ENCODE measurements at regions not wholly inside any gene's neighbourhood (a gene's known extent, or its start where the extent isn't known, plus 50 kb on each side); places are given as distances from the start of the nearest gene placed in this dataset.

- Histone ChIP-seq H3K4me3 (ENCODE audit: low read depth, low read length) (no peak overlapping the region), H3K4me1 (no peaks in the 10 kb centered on the region), H3K27me3 (replicated peaks; ENCODE audit: control insufficient read depth, insufficient read depth, low read length) (no peaks in the 10 kb centered on the region), H3K36me3 (ENCODE audit: control insufficient read depth, insufficient read depth, low read length) (no peaks in the 10 kb centered on the region), H3K9me3 (no peaks in the 10 kb centered on the region)
- POLR2A ChIA-PET = no interaction called here
- no peaks in the 10 kb centered on the region for H3K36me3 Mint-ChIP-seq (ENCODE audit: insufficient read depth, unreplicated experiment)
- H3K4me3 Mint-ChIP-seq (ENCODE audit: unreplicated experiment) = no peak overlapping the region
- no peaks in the 10 kb centered on the region for H3K9me3 Mint-ChIP-seq (ENCODE audit: unreplicated experiment)
- no TSS peak for BruUV-seq (replicated peaks)
- no peaks in the 10 kb centered on the region for H3K4me1 Mint-ChIP-seq (ENCODE audit: low read depth, unreplicated experiment)
- TF ChIP-seq CTCF (IDR thresholded peaks at IDR 0.05; ENCODE audit: insufficient read depth in 1 of 2, low read depth in 1 of 2, low read length in 1 of 2, severe bottlenecking in 1 of 2, unreplicated experiment in 1 of 2) = no peak
- peaks cover 6% of the 10 kb centered on the region for H3K27me3 Mint-ChIP-seq (ENCODE audit: insufficient read depth, unreplicated experiment)
- no peak for DNase-seq
- no peak overlapping the region for H3K27ac Mint-ChIP-seq (ENCODE audit: unreplicated experiment)
- CTCF ChIA-PET = no interaction called here
- intact Hi-C loops (cut with micrococcal nuclease; ENCODE audit: unreplicated experiment) = no loop called here
These were observed 233.1 kb downstream of the IRX1 start for GRCh38 chr5:3828761-3829160.

GRCh38 chr5:3833566-3833965, 237.9 kb downstream of the IRX1 start:
- no peaks in the 10 kb centered on the region for H3K27me3 Mint-ChIP-seq (ENCODE audit: insufficient read depth, unreplicated experiment)
- Histone ChIP-seq H3K36me3 (ENCODE audit: control insufficient read depth, insufficient read depth, low read length) (no peaks in the 10 kb centered on the region), H3K4me3 (ENCODE audit: low read depth, low read length) (no peak overlapping the region), H3K27me3 (replicated peaks; ENCODE audit: control insufficient read depth, insufficient read depth, low read length) (no peaks in the 10 kb centered on the region), H3K4me1 (no peaks in the 10 kb centered on the region), H3K9me3 (no peaks in the 10 kb centered on the region)
- intact Hi-C loops (cut with micrococcal nuclease; ENCODE audit: unreplicated experiment) = no loop called here
- no peaks in the 10 kb centered on the region for H3K4me1 Mint-ChIP-seq (ENCODE audit: low read depth, unreplicated experiment)
- POLR2A ChIA-PET = no interaction called here
- no peak for TF ChIP-seq CTCF (IDR thresholded peaks at IDR 0.05; ENCODE audit: insufficient read depth in 1 of 2, low read depth in 1 of 2, low read length in 1 of 2, severe bottlenecking in 1 of 2, unreplicated experiment in 1 of 2)
- H3K36me3 Mint-ChIP-seq (ENCODE audit: insufficient read depth, unreplicated experiment) = no peaks in the 10 kb centered on the region
- DNase-seq = no peak
- no TSS peak for BruUV-seq (replicated peaks)
- no peak overlapping the region for H3K4me3 Mint-ChIP-seq (ENCODE audit: unreplicated experiment)
- H3K9me3 Mint-ChIP-seq (ENCODE audit: unreplicated experiment) = no peaks in the 10 kb centered on the region
- no peak overlapping the region for H3K27ac Mint-ChIP-seq (ENCODE audit: unreplicated experiment)
- CTCF ChIA-PET = no interaction called here

GRCh38 chr5:3835811-3836210, 240.2 kb downstream of the IRX1 start:
- no peaks in the 10 kb centered on the region for H3K27me3 ChIP-seq (replicated peaks; ENCODE audit: control insufficient read depth, insufficient read depth, low read length)
- ChIA-PET POLR2A (no interaction called here), CTCF (no interaction called here)
- no peaks in the 10 kb centered on the region for H3K36me3 Mint-ChIP-seq (ENCODE audit: insufficient read depth, unreplicated experiment)
- H3K4me3 ChIP-seq (ENCODE audit: low read depth, low read length) = no peak overlapping the region
- H3K9me3 Mint-ChIP-seq (ENCODE audit: unreplicated experiment) = no peaks in the 10 kb centered on the region
- no peaks in the 10 kb centered on the region for H3K4me1 Mint-ChIP-seq (ENCODE audit: low read depth, unreplicated experiment)
- no peaks in the 10 kb centered on the region for H3K9me3 ChIP-seq
- no peaks in the 10 kb centered on the region for H3K27me3 Mint-ChIP-seq (ENCODE audit: insufficient read depth, unreplicated experiment)
- no peaks in the 10 kb centered on the region for H3K36me3 ChIP-seq (ENCODE audit: control insufficient read depth, insufficient read depth, low read length)
- intact Hi-C loops (cut with micrococcal nuclease; ENCODE audit: unreplicated experiment) = no loop called here
- H3K4me1 ChIP-seq = no peaks in the 10 kb centered on the region
- BruUV-seq (replicated peaks) = no TSS peak
- no peak overlapping the region for H3K27ac Mint-ChIP-seq (ENCODE audit: unreplicated experiment)
- TF ChIP-seq CTCF (IDR thresholded peaks at IDR 0.05; ENCODE audit: insufficient read depth in 1 of 2, low read depth in 1 of 2, low read length in 1 of 2, severe bottlenecking in 1 of 2, unreplicated experiment in 1 of 2) = no peak
- DNase-seq = no peak
- H3K4me3 Mint-ChIP-seq (ENCODE audit: unreplicated experiment) = no peak overlapping the region

All from Caco-2 (cell line).